Activated naive CD8-positive, alpha-beta T cell treated with anti-CD3 and anti-CD28 coated beads for 36 hours (primary cell): ENCODE measurements at regions not wholly inside any gene's neighbourhood (a gene's known extent, or its start where the extent isn't known, plus 50 kb on each side); places are given as distances from the start of the nearest gene placed in this dataset.

Experiments used
- DNase-seq: peaks from one replicate; pipeline ENCODE4 v3.0.0; 2021
- H3K27ac Mint-ChIP-seq: one replicate; pipeline ENCODE4 v1.8.0; 2022; ENCODE audit warnings: mild to moderate bottlenecking, moderate library complexity, mixed read lengths
- H3K27me3 Mint-ChIP-seq: one replicate; pipeline ENCODE4 v1.8.0; 2022; ENCODE audit warnings: mild to moderate bottlenecking, mixed read lengths
- H3K36me3 Mint-ChIP-seq: one replicate; pipeline ENCODE4 v1.8.0; 2021; ENCODE audit warnings: mild to moderate bottlenecking, mixed read lengths
- H3K4me1 Mint-ChIP-seq: one replicate; pipeline ENCODE4 v1.8.0; 2021; ENCODE audit warnings: mixed read lengths
- H3K4me3 Mint-ChIP-seq: one replicate; pipeline ENCODE4 v1.8.0; 2022; ENCODE audit warnings: mild to moderate bottlenecking, moderate library complexity, mixed read lengths
- H3K9me3 Mint-ChIP-seq: one replicate; pipeline ENCODE4 v1.8.0; 2022; ENCODE audit warnings: mixed read lengths

GRCh38 chr5:97425511-97425910 is 242.5 kb upstream of the RIOK2 start:
- DNase-seq = no peak
- H3K4me3 Mint-ChIP-seq = no peak overlapping the region
- no peaks in the 10 kb centered on the region for H3K9me3 Mint-ChIP-seq
- H3K27me3 Mint-ChIP-seq = peaks cover 4% of the 10 kb centered on the region
- H3K4me1 Mint-ChIP-seq = no peaks in the 10 kb centered on the region
- H3K36me3 Mint-ChIP-seq = no peaks in the 10 kb centered on the region
- no peak overlapping the region for H3K27ac Mint-ChIP-seq

- no peak overlapping the region for H3K4me3 Mint-ChIP-seq
- no peaks in the 10 kb centered on the region for H3K4me1 Mint-ChIP-seq
- DNase-seq = no peak
- no peaks in the 10 kb centered on the region for H3K9me3 Mint-ChIP-seq
- peaks cover 4% of the 10 kb centered on the region for H3K27me3 Mint-ChIP-seq
- H3K36me3 Mint-ChIP-seq = no peaks in the 10 kb centered on the region
- H3K27ac Mint-ChIP-seq = no peak overlapping the region
Measured at GRCh38 chr5:97427235-97427634, 244.2 kb upstream of the RIOK2 start.

GRCh38 chr5:97434021-97434420 is 251.0 kb upstream of the RIOK2 start:
- no peak for DNase-seq
- no peak overlapping the region for H3K27ac Mint-ChIP-seq
- no peaks in the 10 kb centered on the region for H3K27me3 Mint-ChIP-seq
- no peaks in the 10 kb centered on the region for H3K4me1 Mint-ChIP-seq
- H3K9me3 Mint-ChIP-seq = no peaks in the 10 kb centered on the region
- no peaks in the 10 kb centered on the region for H3K36me3 Mint-ChIP-seq
- H3K4me3 Mint-ChIP-seq = no peak overlapping the region

- no peak overlapping the region for H3K4me3 Mint-ChIP-seq
- H3K27me3 Mint-ChIP-seq = no peaks in the 10 kb centered on the region
- H3K4me1 Mint-ChIP-seq = no peaks in the 10 kb centered on the region
- no peak overlapping the region for H3K27ac Mint-ChIP-seq
- H3K36me3 Mint-ChIP-seq = no peaks in the 10 kb centered on the region
- DNase-seq = no peak
- H3K9me3 Mint-ChIP-seq = no peaks in the 10 kb centered on the region
Measured at GRCh38 chr5:97436405-97436804, 253.4 kb upstream of the RIOK2 start.

- Mint-ChIP-seq H3K4me3 (no peak overlapping the region), H3K9me3 (peaks cover 11% of the 10 kb centered on the region), H3K36me3 (peaks cover 1% of the 10 kb centered on the region), H3K4me1 (no peaks in the 10 kb centered on the region), H3K27ac (no peak overlapping the region), H3K27me3 (no peaks in the 10 kb centered on the region)
- DNase-seq = no peak
Measured at GRCh38 chr5:97443740-97444139, 260.7 kb upstream of the RIOK2 start.

GRCh38 chr5:97449172-97449571 is 266.1 kb upstream of the RIOK2 start:
- no peaks in the 10 kb centered on the region for H3K27me3 Mint-ChIP-seq
- no peak overlapping the region for H3K4me3 Mint-ChIP-seq
- DNase-seq = no peak
- no peaks in the 10 kb centered on the region for H3K36me3 Mint-ChIP-seq
- peaks cover 2% of the 10 kb centered on the region for H3K9me3 Mint-ChIP-seq
- H3K4me1 Mint-ChIP-seq = no peaks in the 10 kb centered on the region
- no peak overlapping the region for H3K27ac Mint-ChIP-seq

GRCh38 chr5:97452646-97453045 is 269.6 kb upstream of the RIOK2 start:
- no peaks in the 10 kb centered on the region for H3K9me3 Mint-ChIP-seq
- no peaks in the 10 kb centered on the region for H3K36me3 Mint-ChIP-seq
- no peaks in the 10 kb centered on the region for H3K27me3 Mint-ChIP-seq
- H3K27ac Mint-ChIP-seq = no peak overlapping the region
- no peak for DNase-seq
- H3K4me1 Mint-ChIP-seq = no peaks in the 10 kb centered on the region
- H3K4me3 Mint-ChIP-seq = no peak overlapping the region

- H3K9me3 Mint-ChIP-seq = no peaks in the 10 kb centered on the region
- H3K4me3 Mint-ChIP-seq = no peak overlapping the region
- H3K36me3 Mint-ChIP-seq = no peaks in the 10 kb centered on the region
- H3K27ac Mint-ChIP-seq = no peak overlapping the region
- H3K27me3 Mint-ChIP-seq = no peaks in the 10 kb centered on the region
- no peaks in the 10 kb centered on the region for H3K4me1 Mint-ChIP-seq
- DNase-seq = no peak
Measured at GRCh38 chr5:97453263-97453662, 270.2 kb upstream of the RIOK2 start.

GRCh38 chr5:97454015-97454414 is 271.0 kb upstream of the RIOK2 start:
- H3K9me3 Mint-ChIP-seq = no peaks in the 10 kb centered on the region

GRCh38 chr5:97455996-97456395 is 272.9 kb upstream of the RIOK2 start:
- Mint-ChIP-seq H3K27me3 (no peaks in the 10 kb centered on the region), H3K9me3 (no peaks in the 10 kb centered on the region), H3K4me3 (no peak overlapping the region), H3K27ac (no peak overlapping the region), H3K4me1 (no peaks in the 10 kb centered on the region), H3K36me3 (no peaks in the 10 kb centered on the region)
- DNase-seq = no peak

More at GRCh38 chr5:97454015-97454414, 271.0 kb upstream of the RIOK2 start:
- H3K36me3 Mint-ChIP-seq = no peaks in the 10 kb centered on the region
- no peaks in the 10 kb centered on the region for H3K27me3 Mint-ChIP-seq
- H3K4me1 Mint-ChIP-seq = no peaks in the 10 kb centered on the region
- no peak overlapping the region for H3K4me3 Mint-ChIP-seq
- H3K27ac Mint-ChIP-seq = no peak overlapping the region
- no peak for DNase-seq

GRCh38 chr5:97458851-97459250 is 275.8 kb upstream of the RIOK2 start:
- H3K27me3 Mint-ChIP-seq = no peaks in the 10 kb centered on the region
- H3K9me3 Mint-ChIP-seq = peaks cover 2% of the 10 kb centered on the region
- no peak overlapping the region for H3K27ac Mint-ChIP-seq
- DNase-seq = no peak
- H3K36me3 Mint-ChIP-seq = no peaks in the 10 kb centered on the region
- no peaks in the 10 kb centered on the region for H3K4me1 Mint-ChIP-seq
- H3K4me3 Mint-ChIP-seq = no peak overlapping the region

GRCh38 chr5:97471951-97472350 is 288.9 kb upstream of the RIOK2 start:
- H3K9me3 Mint-ChIP-seq = peaks cover 2% of the 10 kb centered on the region
- no peaks in the 10 kb centered on the region for H3K4me1 Mint-ChIP-seq
- H3K27ac Mint-ChIP-seq = no peak overlapping the region
- DNase-seq = no peak
- H3K27me3 Mint-ChIP-seq = no peaks in the 10 kb centered on the region
- no peak overlapping the region for H3K4me3 Mint-ChIP-seq
- H3K36me3 Mint-ChIP-seq = no peaks in the 10 kb centered on the region

- H3K27me3 Mint-ChIP-seq = no peaks in the 10 kb centered on the region
- H3K36me3 Mint-ChIP-seq = no peaks in the 10 kb centered on the region
- no peaks in the 10 kb centered on the region for H3K4me1 Mint-ChIP-seq
- no peak overlapping the region for H3K4me3 Mint-ChIP-seq
- H3K9me3 Mint-ChIP-seq = no peaks in the 10 kb centered on the region
- H3K27ac Mint-ChIP-seq = no peak overlapping the region
- no peak for DNase-seq
Measured at GRCh38 chr5:97475847-97476246, 292.8 kb upstream of the RIOK2 start.

- no peak overlapping the region for H3K4me3 Mint-ChIP-seq
- no peaks in the 10 kb centered on the region for H3K36me3 Mint-ChIP-seq
- H3K27ac Mint-ChIP-seq = no peak overlapping the region
- H3K27me3 Mint-ChIP-seq = no peaks in the 10 kb centered on the region
- DNase-seq = no peak
- no peaks in the 10 kb centered on the region for H3K4me1 Mint-ChIP-seq
- H3K9me3 Mint-ChIP-seq = no peaks in the 10 kb centered on the region
Measured at GRCh38 chr5:97476852-97477534, 293.9 kb upstream of the RIOK2 start.

- H3K36me3 Mint-ChIP-seq = no peaks in the 10 kb centered on the region
- H3K4me1 Mint-ChIP-seq = no peaks in the 10 kb centered on the region
- no peak overlapping the region for H3K27ac Mint-ChIP-seq
- no peak for DNase-seq
- H3K4me3 Mint-ChIP-seq = no peak overlapping the region
- no peaks in the 10 kb centered on the region for H3K9me3 Mint-ChIP-seq
- no peaks in the 10 kb centered on the region for H3K27me3 Mint-ChIP-seq
Measured at GRCh38 chr5:97478483-97478882, 295.4 kb upstream of the RIOK2 start.

- Mint-ChIP-seq H3K36me3 (no peaks in the 10 kb centered on the region), H3K4me3 (no peak overlapping the region), H3K9me3 (no peaks in the 10 kb centered on the region), H3K27me3 (no peaks in the 10 kb centered on the region), H3K4me1 (no peaks in the 10 kb centered on the region), H3K27ac (no peak overlapping the region)
- DNase-seq = no peak
Measured at GRCh38 chr5:97480313-97480712, 297.3 kb upstream of the RIOK2 start.
